ENCODE measurements at regions not wholly inside any gene's neighbourhood (a gene's known extent, or its start where the extent isn't known, plus 50 kb on each side); places are given as distances from the start of the nearest gene placed in this dataset.

- TF ChIP-seq CTCF (IDR thresholded peaks at IDR 0.05) = peak; percentile 90 to 96 (median 94)
- TF ChIP-seq POLR2A (IDR thresholded peaks at IDR 0.05) = no peak
Observed at GRCh38 chr13:95404141-95404882, 103.1 kb upstream of the ABCC4 start.

Data from testis (tissue), 2 donors.